ENCODE measurements at regions not wholly inside any gene's neighbourhood (a gene's known extent, or its start where the extent isn't known, plus 50 kb on each side); places are given as distances from the start of the nearest gene placed in this dataset.

- H3K27ac Mint-ChIP-seq (ENCODE audit: unreplicated experiment): no peak overlapping the region
- no peak for DNase-seq (ENCODE audit: low spot score)
- TF ChIP-seq CTCF (IDR thresholded peaks at IDR 0.05; ENCODE audit: unreplicated experiment): no peak
- no peaks in the 10 kb centered on the region for H3K36me3 Mint-ChIP-seq (ENCODE audit: low read depth, unreplicated experiment)
- no peak overlapping the region for H3K4me3 Mint-ChIP-seq (ENCODE audit: unreplicated experiment)
- no peaks in the 10 kb centered on the region for H3K9me3 Mint-ChIP-seq (ENCODE audit: unreplicated experiment)
- H3K4me1 Mint-ChIP-seq (ENCODE audit: unreplicated experiment): peaks cover 3% of the 10 kb centered on the region
- no peaks in the 10 kb centered on the region for H3K27me3 Mint-ChIP-seq (ENCODE audit: unreplicated experiment)
These were observed 474.2 kb downstream of the EFNA5 start for GRCh38 chr5:107196500-107197059.

- no peak for TF ChIP-seq CTCF (IDR thresholded peaks at IDR 0.05; ENCODE audit: unreplicated experiment)
- Mint-ChIP-seq H3K4me3 (ENCODE audit: unreplicated experiment) (no peak overlapping the region), H3K4me1 (ENCODE audit: unreplicated experiment) (peaks cover 3% of the 10 kb centered on the region), H3K27me3 (ENCODE audit: unreplicated experiment) (no peaks in the 10 kb centered on the region), H3K36me3 (ENCODE audit: low read depth, unreplicated experiment) (no peaks in the 10 kb centered on the region), H3K27ac (ENCODE audit: unreplicated experiment) (no peak overlapping the region), H3K9me3 (ENCODE audit: unreplicated experiment) (no peaks in the 10 kb centered on the region)
- no peak for DNase-seq (ENCODE audit: low spot score)
These were observed 474.8 kb downstream of the EFNA5 start for GRCh38 chr5:107195890-107196395.

DNA sequence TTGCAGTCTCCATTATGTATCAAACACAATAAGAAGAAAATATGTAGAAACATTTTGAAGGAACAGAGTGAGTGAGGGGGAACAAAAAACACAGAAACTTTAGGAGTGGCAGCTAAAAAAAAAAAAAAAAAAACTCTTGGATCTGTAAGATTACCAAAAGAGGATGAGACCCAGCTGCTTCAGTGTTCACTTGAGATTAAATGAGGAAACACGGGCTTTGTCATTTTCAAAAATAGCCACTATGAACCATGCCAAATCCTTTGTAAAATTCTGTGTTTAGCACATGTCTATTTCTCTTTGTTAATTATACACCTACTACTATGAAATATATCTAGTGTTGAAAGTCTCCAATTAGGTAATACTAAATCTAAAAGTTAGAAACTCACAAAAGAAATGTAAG lies 485.9 kb downstream of the EFNA5 start:
- no peak for DNase-seq (ENCODE audit: low spot score)
- no peaks in the 10 kb centered on the region for H3K36me3 Mint-ChIP-seq (ENCODE audit: low read depth, unreplicated experiment)
- TF ChIP-seq CTCF (IDR thresholded peaks at IDR 0.05; ENCODE audit: unreplicated experiment): no peak
- H3K27me3 Mint-ChIP-seq (ENCODE audit: unreplicated experiment): no peaks in the 10 kb centered on the region
- no peaks in the 10 kb centered on the region for H3K9me3 Mint-ChIP-seq (ENCODE audit: unreplicated experiment)
- no peak overlapping the region for H3K4me3 Mint-ChIP-seq (ENCODE audit: unreplicated experiment)
- H3K4me1 Mint-ChIP-seq (ENCODE audit: unreplicated experiment): no peaks in the 10 kb centered on the region
- no peak overlapping the region for H3K27ac Mint-ChIP-seq (ENCODE audit: unreplicated experiment)

GRCh38 chr5:107184066-107184465 lies 486.7 kb downstream of the EFNA5 start:
- Mint-ChIP-seq H3K9me3 (ENCODE audit: unreplicated experiment) (no peaks in the 10 kb centered on the region), H3K27me3 (ENCODE audit: unreplicated experiment) (no peaks in the 10 kb centered on the region), H3K4me1 (ENCODE audit: unreplicated experiment) (no peaks in the 10 kb centered on the region), H3K27ac (ENCODE audit: unreplicated experiment) (no peak overlapping the region), H3K36me3 (ENCODE audit: low read depth, unreplicated experiment) (no peaks in the 10 kb centered on the region), H3K4me3 (ENCODE audit: unreplicated experiment) (no peak overlapping the region)
- DNase-seq (ENCODE audit: low spot score): no peak
- no peak for TF ChIP-seq CTCF (IDR thresholded peaks at IDR 0.05; ENCODE audit: unreplicated experiment)

GRCh38 chr5:107170620-107171019 lies 500.1 kb downstream of the EFNA5 start:
- no peaks in the 10 kb centered on the region for H3K4me1 Mint-ChIP-seq (ENCODE audit: unreplicated experiment)
- H3K27me3 Mint-ChIP-seq (ENCODE audit: unreplicated experiment): peaks cover 1% of the 10 kb centered on the region

More at GRCh38 chr5:107170620-107171019, 500.1 kb downstream of the EFNA5 start:
- H3K27ac Mint-ChIP-seq (ENCODE audit: unreplicated experiment): no peak overlapping the region
- peaks cover 3% of the 10 kb centered on the region for H3K9me3 Mint-ChIP-seq (ENCODE audit: unreplicated experiment)
- TF ChIP-seq CTCF (IDR thresholded peaks at IDR 0.05; ENCODE audit: unreplicated experiment): no peak
- H3K4me3 Mint-ChIP-seq (ENCODE audit: unreplicated experiment): no peak overlapping the region
- peaks cover 7% of the 10 kb centered on the region for H3K36me3 Mint-ChIP-seq (ENCODE audit: low read depth, unreplicated experiment)
- DNase-seq (ENCODE audit: low spot score): no peak

Data from endothelial cell (in vitro differentiated cells).